ENCODE measurements at regions not wholly inside any gene's neighbourhood (a gene's known extent, or its start where the extent isn't known, plus 50 kb on each side); places are given as distances from the start of the nearest gene placed in this dataset.

- no peak for ATAC-seq
- CTCF ChIA-PET, result interaction anchor here (0.6 kb wide), 1 partner anchor 174 kb away, joined by 3 read pairs; no protein-coding TSS in a partner anchor
Observed at GRCh38 chr9:13478160-13478559, 198.7 kb upstream of the MPDZ start.

DNA sequence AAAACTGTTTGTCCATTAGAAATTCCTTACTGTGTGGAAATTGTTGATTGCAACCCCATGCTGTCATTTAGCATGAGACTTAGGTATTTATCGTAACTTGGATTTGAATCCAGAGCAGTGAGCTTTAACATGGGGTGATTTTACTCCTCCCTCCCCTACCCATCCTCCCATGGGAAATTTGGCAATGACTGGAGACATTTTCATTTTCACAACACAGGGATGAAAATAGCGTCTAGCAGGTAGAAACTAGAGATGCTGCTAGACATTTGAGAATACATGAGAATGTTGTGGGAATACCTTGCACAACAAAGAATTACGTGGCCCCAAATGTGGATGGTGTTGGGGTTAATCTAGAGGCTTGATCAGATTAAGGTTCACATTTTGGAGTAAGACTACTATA lies 191.3 kb upstream of the MPDZ start:
- H3K4me3 ChIP-seq, result no peak overlapping the region
- no peak for FAIRE-seq
- ChIA-PET POLR2A (no interaction called here), CTCF (interaction anchor here (0.9 to 1.0 kb wide), 3 partner anchors 22 to 958 kb away, joined by 3 to 4 read pairs (median 3); no protein-coding TSS in a partner anchor)
- no peak overlapping the region for H3K27ac ChIP-seq
- TF ChIP-seq ZFP36 (IDR thresholded peaks at IDR 0.05; ENCODE audit: borderline replicate concordance, partially characterized antibody) (no peak), HDAC2 (IDR thresholded peaks at IDR 0.05) (no peak), ESRRA (IDR thresholded peaks at IDR 0.05; ENCODE audit: borderline replicate concordance, low read length) (no peak), HMGXB4 (CRISPR knock-in tag; IDR thresholded peaks at IDR 0.05; ENCODE audit: borderline replicate concordance) (no peak), MAFK (IDR thresholded peaks at IDR 0.05; ENCODE audit: partially characterized antibody) (no peak), EP300 (IDR thresholded peaks at IDR 0.05) (no peak), EHF (CRISPR knock-in tag; IDR thresholded peaks at IDR 0.05) (no peak), ATOH8 (CRISPR knock-in tag; IDR thresholded peaks at IDR 0.05; ENCODE audit: low read depth) (no peak), MAX (IDR thresholded peaks at IDR 0.05) (no peak), HOXA7 (CRISPR knock-in tag; IDR thresholded peaks at IDR 0.05) (no peak), NFE2L2 (conservative IDR thresholded peaks at IDR 0.05; ENCODE audit: low read length) (no peak), CEBPB (IDR thresholded peaks at IDR 0.05) (no peak), PHF8 (IDR thresholded peaks at IDR 0.05; ENCODE audit: borderline replicate concordance, low read depth) (no peak), CHD4 (IDR thresholded peaks at IDR 0.05; ENCODE audit: borderline replicate concordance) (no peak), EHMT2 (IDR thresholded peaks at IDR 0.05; ENCODE audit: low read depth) (no peak)
- TF ChIP-seq, protein P1, sequence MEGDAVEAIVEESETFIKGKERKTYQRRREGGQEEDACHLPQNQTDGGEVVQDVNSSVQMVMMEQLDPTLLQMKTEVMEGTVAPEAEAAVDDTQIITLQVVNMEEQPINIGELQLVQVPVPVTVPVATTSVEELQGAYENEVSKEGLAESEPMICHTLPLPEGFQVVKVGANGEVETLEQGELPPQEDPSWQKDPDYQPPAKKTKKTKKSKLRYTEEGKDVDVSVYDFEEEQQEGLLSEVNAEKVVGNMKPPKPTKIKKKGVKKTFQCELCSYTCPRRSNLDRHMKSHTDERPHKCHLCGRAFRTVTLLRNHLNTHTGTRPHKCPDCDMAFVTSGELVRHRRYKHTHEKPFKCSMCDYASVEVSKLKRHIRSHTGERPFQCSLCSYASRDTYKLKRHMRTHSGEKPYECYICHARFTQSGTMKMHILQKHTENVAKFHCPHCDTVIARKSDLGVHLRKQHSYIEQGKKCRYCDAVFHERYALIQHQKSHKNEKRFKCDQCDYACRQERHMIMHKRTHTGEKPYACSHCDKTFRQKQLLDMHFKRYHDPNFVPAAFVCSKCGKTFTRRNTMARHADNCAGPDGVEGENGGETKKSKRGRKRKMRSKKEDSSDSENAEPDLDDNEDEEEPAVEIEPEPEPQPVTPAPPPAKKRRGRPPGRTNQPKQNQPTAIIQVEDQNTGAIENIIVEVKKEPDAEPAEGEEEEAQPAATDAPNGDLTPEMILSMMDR (IDR thresholded peaks at IDR 0.05), result no peak
- TF ChIP-seq, protein P2, sequence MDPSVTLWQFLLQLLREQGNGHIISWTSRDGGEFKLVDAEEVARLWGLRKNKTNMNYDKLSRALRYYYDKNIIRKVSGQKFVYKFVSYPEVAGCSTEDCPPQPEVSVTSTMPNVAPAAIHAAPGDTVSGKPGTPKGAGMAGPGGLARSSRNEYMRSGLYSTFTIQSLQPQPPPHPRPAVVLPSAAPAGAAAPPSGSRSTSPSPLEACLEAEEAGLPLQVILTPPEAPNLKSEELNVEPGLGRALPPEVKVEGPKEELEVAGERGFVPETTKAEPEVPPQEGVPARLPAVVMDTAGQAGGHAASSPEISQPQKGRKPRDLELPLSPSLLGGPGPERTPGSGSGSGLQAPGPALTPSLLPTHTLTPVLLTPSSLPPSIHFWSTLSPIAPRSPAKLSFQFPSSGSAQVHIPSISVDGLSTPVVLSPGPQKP (IDR thresholded peaks at IDR 0.05; ENCODE audit: low read depth, low read length), result no peak
- H3K9me3 ChIP-seq, result no peaks in the 10 kb centered on the region; the same call in 2 of the 3 replicates
- ATAC-seq, result no peak
- DNase-seq (ENCODE audit: low read depth in 1 of 2, low spot score in 1 of 2), result no peak
- H3K4me1 ChIP-seq, result no peaks in the 10 kb centered on the region
- no peak overlapping the region for H3K4me2 ChIP-seq
- WGBS (ENCODE audit: missing lambda C conversion rate), result 29% methylated on average over 3 of the region's 3 CpGs

More at GRCh38 chr9:13478160-13478559, 198.7 kb upstream of the MPDZ start:
- DNase-seq (ENCODE audit: low read depth in 1 of 2, low spot score in 1 of 2) (no peak), FAIRE-seq (no peak)
- H3K4me1 ChIP-seq, result no peaks in the 10 kb centered on the region
- 1% methylated on average over 2 of the region's 2 CpGs for WGBS (ENCODE audit: missing lambda C conversion rate)
- no peak for TF ChIP-seq CEBPB (IDR thresholded peaks at IDR 0.05)
- no peak for TF ChIP-seq HES2 (IDR thresholded peaks at IDR 0.05)
- TF ChIP-seq HOXB5 (CRISPR knock-in tag; IDR thresholded peaks at IDR 0.05), result no peak
- TF ChIP-seq HOXA7 (CRISPR knock-in tag; IDR thresholded peaks at IDR 0.05), result no peak
- no peak for TF ChIP-seq HOXB13 (CRISPR knock-in tag; IDR thresholded peaks at IDR 0.05; ENCODE audit: low read depth)
- TF ChIP-seq POLR2A (IDR thresholded peaks at IDR 0.05; ENCODE audit: low read length), result no peak
- no peak for TF ChIP-seq FOSL2 (IDR thresholded peaks at IDR 0.05)
- no peak for TF ChIP-seq FOSL2 (CRISPR knock-in tag; IDR thresholded peaks at IDR 0.05)
- no peak for TF ChIP-seq CBX2 (IDR thresholded peaks at IDR 0.05; ENCODE audit: borderline replicate concordance, low read depth)
- TF ChIP-seq, protein P3, sequence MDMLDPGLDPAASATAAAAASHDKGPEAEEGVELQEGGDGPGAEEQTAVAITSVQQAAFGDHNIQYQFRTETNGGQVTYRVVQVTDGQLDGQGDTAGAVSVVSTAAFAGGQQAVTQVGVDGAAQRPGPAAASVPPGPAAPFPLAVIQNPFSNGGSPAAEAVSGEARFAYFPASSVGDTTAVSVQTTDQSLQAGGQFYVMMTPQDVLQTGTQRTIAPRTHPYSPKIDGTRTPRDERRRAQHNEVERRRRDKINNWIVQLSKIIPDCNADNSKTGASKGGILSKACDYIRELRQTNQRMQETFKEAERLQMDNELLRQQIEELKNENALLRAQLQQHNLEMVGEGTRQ (IDR thresholded peaks at IDR 0.05), result no peak
- no peak for TF ChIP-seq RFX5 (IDR thresholded peaks at IDR 0.05)
- no peak overlapping the region for H3K4me3 ChIP-seq
- no peak overlapping the region for H3K27ac ChIP-seq
- no peak overlapping the region for H3K4me2 ChIP-seq
- POLR2A ChIA-PET, result no interaction called here
- H3K9me3 ChIP-seq, result no peaks in the 10 kb centered on the region; the same call in 2 of the 3 replicates

Measured in A549 (cell line).